Astrocyte of the spinal cord (primary cell): ENCODE measurements at regions not wholly inside any gene's neighbourhood (a gene's known extent, or its start where the extent isn't known, plus 50 kb on each side); places are given as distances from the start of the nearest gene placed in this dataset.

Experiments used
- DNase-seq: peaks from one replicate; pipeline ENCODE4 v3.0.0; 2011; ENCODE audit warnings: low read depth, low spot score
- H3K4me3 ChIP-seq: 2 replicates; pipeline ENCODE4 v1.5.1; 2011; ENCODE audit warnings: low read depth, mild to moderate bottlenecking, low read length, moderate library complexity
- CTCF ChIP-seq: IDR thresholded peaks from 2 replicates; pipeline ENCODE4 v1.5.1; 2012; ENCODE audit warnings: low read depth, mild to moderate bottlenecking, low read length, inconsistent platforms
- in situ Hi-C: cut with HindIII; loops from 2 replicates; pipeline ENCODE4 v1.10.0; 2017; ENCODE audit warnings: low sequenced_read_pairs

- in situ Hi-C loops = no loop called here
- no peak for DNase-seq
- TF ChIP-seq CTCF = no peak
- no peak overlapping the region for H3K4me3 ChIP-seq
These were observed 223.9 kb downstream of the PLPP3 start for GRCh38 chr1:56355422-56355821.

GRCh38 chr1:56345831-56346230 is 233.5 kb downstream of the PLPP3 start:
- DNase-seq = no peak
- TF ChIP-seq CTCF = no peak
- in situ Hi-C loops = no loop called here

GRCh38 chr1:56340977-56341376 is 238.4 kb downstream of the PLPP3 start:
- TF ChIP-seq CTCF = no peak
- no peak overlapping the region for H3K4me3 ChIP-seq
- DNase-seq = no peak
- in situ Hi-C loops = no loop called here

More at GRCh38 chr1:56345831-56346230, 233.5 kb downstream of the PLPP3 start:
- H3K4me3 ChIP-seq = no peak overlapping the region

- in situ Hi-C loops = no loop called here
- no peak overlapping the region for H3K4me3 ChIP-seq
- TF ChIP-seq CTCF = no peak
- DNase-seq = no peak
These were observed 239.4 kb downstream of the PLPP3 start for GRCh38 chr1:56339786-56340465.

- no peak for TF ChIP-seq CTCF
These were observed 240.3 kb downstream of the PLPP3 start for GRCh38 chr1:56339093-56339492.

GRCh38 chr1:56336982-56337381 is 242.4 kb downstream of the PLPP3 start:
- no peak for TF ChIP-seq CTCF
- in situ Hi-C loops = no loop called here
- no peak overlapping the region for H3K4me3 ChIP-seq
- DNase-seq = no peak

More at GRCh38 chr1:56339093-56339492, 240.3 kb downstream of the PLPP3 start:
- no peak overlapping the region for H3K4me3 ChIP-seq
- in situ Hi-C loops = no loop called here
- DNase-seq = no peak
